ENCODE measurements at regions not wholly inside any gene's neighbourhood (a gene's known extent, or its start where the extent isn't known, plus 50 kb on each side); places are given as distances from the start of the nearest gene placed in this dataset.

GRCh38 chr18:73784853-73785252 lies 362.8 kb downstream of the FBXO15 start:
- TF ChIP-seq MAX (IDR thresholded peaks at IDR 0.05) (no peak), CTCF (IDR thresholded peaks at IDR 0.05; ENCODE audit: low read depth, low read length, missing input control) (no peak), TAF1 (conservative IDR thresholded peaks at IDR 0.05) (no peak)

All from liver (tissue), 3 donors.